NB4 (cell line): ENCODE measurements at regions not wholly inside any gene's neighbourhood (a gene's known extent, or its start where the extent isn't known, plus 50 kb on each side); places are given as distances from the start of the nearest gene placed in this dataset.

ENCODE experiments used
- CTCF ChIP-seq: IDR thresholded peaks from one replicate; pipeline ENCODE4 v1.5.1; 2012; ENCODE audit warnings: low read depth, low read length
- MAX ChIP-seq: IDR thresholded peaks from 2 replicates; pipeline ENCODE4 v1.6.1; 2011; ENCODE audit warnings: low read depth, low read length
- MYC ChIP-seq: IDR thresholded peaks from 2 replicates; pipeline ENCODE4 v1.6.1; 2011; ENCODE audit warnings: low read depth, low read length
- POLR2A ChIP-seq: IDR thresholded peaks from 2 replicates; pipeline ENCODE4 v1.6.1; 2011; ENCODE audit warnings: mild to moderate bottlenecking; ENCODE audit not compliant: insufficient read length; ENCODE audit errors: extremely low read depth

GRCh38 chr2:156812496-156812895, 376.3 kb downstream of the GPD2 start:
- TF ChIP-seq CTCF (no peak), POLR2A (no peak), MYC (no peak), MAX (no peak)
